Loucy (cell line): ENCODE measurements at regions not wholly inside any gene's neighbourhood (a gene's known extent, or its start where the extent isn't known, plus 50 kb on each side); places are given as distances from the start of the nearest gene placed in this dataset.

Source experiments
- H2AFZ ChIP-seq: fragments of 200-600 bp; sonication (generic); 2 replicates; pipeline ENCODE4 v1.6.0; 2016; ENCODE audit warnings: antibody characterized with exemption, mild to moderate bottlenecking, low read length, moderate library complexity
- H3F3A ChIP-seq: fragments of 200-600 bp; 2 replicates; pipeline ENCODE4 v1.6.0; 2016; ENCODE audit warnings: antibody characterized with exemption, low read depth, mild to moderate bottlenecking
- H3K27me3 ChIP-seq: fragments of 200-600 bp; sonication (generic); 2 replicates; pipeline ENCODE4 v1.6.1; 2014; ENCODE audit warnings: low read length, mild to moderate bottlenecking; ENCODE audit not compliant: insufficient read depth, poor library complexity, severe bottlenecking
- H3K36me3 ChIP-seq: fragments of 200-600 bp; sonication (generic); 2 replicates; pipeline ENCODE4 v1.6.1; 2016; ENCODE audit warnings: low read length; ENCODE audit not compliant: insufficient read depth
- H3K4me1 ChIP-seq: fragments of 200-600 bp; sonication (generic); 2 replicates; pipeline ENCODE4 v1.5.1; 2014; ENCODE audit warnings: low read length, mild to moderate bottlenecking; ENCODE audit not compliant: insufficient read depth, poor library complexity, severe bottlenecking
- H3K4me2 ChIP-seq: fragments of 200-600 bp; sonication (generic); 2 replicates; pipeline ENCODE4 v1.6.0; 2014; ENCODE audit warnings: antibody characterized with exemption, low read length, low read depth, mild to moderate bottlenecking; ENCODE audit not compliant: poor library complexity, severe bottlenecking
- H3K4me3 ChIP-seq: fragments of 200-600 bp; sonication (generic); 2 replicates; pipeline ENCODE4 v1.5.1; 2014; ENCODE audit warnings: low read length, mild to moderate bottlenecking, mixed read lengths; ENCODE audit not compliant: poor library complexity, severe bottlenecking
- H3K79me2 ChIP-seq: fragments of 200-600 bp; sonication (generic); 2 replicates; pipeline ENCODE4 v1.6.1; 2014; ENCODE audit warnings: low read length; ENCODE audit not compliant: insufficient read depth
- H3K9ac ChIP-seq: fragments of 200-600 bp; sonication (generic); 2 replicates; pipeline ENCODE4 v1.6.0; 2014; ENCODE audit warnings: mild to moderate bottlenecking, low read depth, low read length, moderate library complexity; ENCODE audit not compliant: poor library complexity, severe bottlenecking
- H3K9me2 ChIP-seq: fragments of 200-600 bp; sonication (generic); replicated peaks from 2 replicates; pipeline ENCODE4 v1.6.1; 2016; ENCODE audit warnings: low read depth, low read length, mixed read lengths
- H3K9me3 ChIP-seq: fragments of 200-600 bp; sonication (generic); 2 replicates; pipeline ENCODE4 v1.6.1; 2014; ENCODE audit warnings: mild to moderate bottlenecking, antibody characterized with exemption, low read length, low read depth; ENCODE audit not compliant: insufficient read depth
- H4K20me1 ChIP-seq: fragments of 200-600 bp; sonication (generic); 2 replicates; pipeline ENCODE4 v1.6.0; 2014; ENCODE audit warnings: antibody characterized with exemption, low read length, mild to moderate bottlenecking; ENCODE audit not compliant: insufficient read depth, poor library complexity, severe bottlenecking
- CTCF ChIP-seq: fragments of 200-600 bp; sonication (generic); conservative IDR thresholded peaks from 2 replicates; pipeline ENCODE4 v1.5.1; 2014; ENCODE audit warnings: mild to moderate bottlenecking, antibody characterized with exemption, low read length
- EZH2phosphoT487 ChIP-seq: fragments of 200-600 bp; IDR thresholded peaks from 2 replicates; pipeline ENCODE4 v1.6.1; 2018; ENCODE audit warnings: antibody characterized with exemption, mild to moderate bottlenecking, moderate library complexity, borderline replicate concordance

GRCh38 chr5:78720997-78721396 lies 72.4 kb upstream of the LHFPL2 start:
- Histone ChIP-seq H3K79me2 (no peaks in the 10 kb centered on the region), H3K36me3 (no peaks in the 10 kb centered on the region), H3K9ac (peak overlapping the region; percentile 56), H3F3A (0 out of 2 replicates have a peak, but pooled peaks cover 3% of the 10 kb centered on the region), H3K27me3 (no peaks in the 10 kb centered on the region), H3K4me3 (peak overlapping the region; percentile 63), H3K4me1 (peaks cover 45% of the 10 kb centered on the region), H3K9me3 (no peaks in the 10 kb centered on the region), H4K20me1 (no peaks in the 10 kb centered on the region), H3K9me2 (no peaks in the 10 kb centered on the region), H2AFZ (peak overlapping the region; percentile 53), H3K4me2 (peak overlapping the region; percentile 56)
- no peak for TF ChIP-seq EZH2phosphoT487
- TF ChIP-seq CTCF: no peak

GRCh38 chr5:78720227-78720985 lies 71.8 kb upstream of the LHFPL2 start:
- H3F3A ChIP-seq: 0 out of 2 replicates have a peak, but pooled peaks cover 3% of the 10 kb centered on the region
- H3K9ac ChIP-seq: peak overlapping the region; percentile 56
- H4K20me1 ChIP-seq: no peaks in the 10 kb centered on the region
- no peak for TF ChIP-seq CTCF
- no peak for TF ChIP-seq EZH2phosphoT487
- peak overlapping the region; percentile 63 for H3K4me3 ChIP-seq
- H3K9me3 ChIP-seq: no peaks in the 10 kb centered on the region
- H3K4me2 ChIP-seq: peak overlapping the region; percentile 56
- H3K79me2 ChIP-seq: no peaks in the 10 kb centered on the region
- peak overlapping the region; percentile 53 for H2AFZ ChIP-seq
- no peaks in the 10 kb centered on the region for H3K27me3 ChIP-seq
- H3K9me2 ChIP-seq: no peaks in the 10 kb centered on the region
- H3K36me3 ChIP-seq: no peaks in the 10 kb centered on the region
- peaks cover 47% of the 10 kb centered on the region for H3K4me1 ChIP-seq

- H3K4me1 ChIP-seq: peaks cover 47% of the 10 kb centered on the region
- peak overlapping the region; percentile 53; the same call in 1 of the 2 replicates for H2AFZ ChIP-seq
- H3K79me2 ChIP-seq: no peaks in the 10 kb centered on the region
- no peaks in the 10 kb centered on the region for H3K27me3 ChIP-seq
- H4K20me1 ChIP-seq: no peaks in the 10 kb centered on the region
- TF ChIP-seq CTCF (no peak), EZH2phosphoT487 (no peak)
- peak overlapping the region; percentile 56 for H3K4me2 ChIP-seq
- no peaks in the 10 kb centered on the region for H3K9me2 ChIP-seq
- H3K4me3 ChIP-seq: peak overlapping the region; percentile 63
- peak overlapping the region; percentile 56 for H3K9ac ChIP-seq
- 0 out of 2 replicates have a peak, but pooled peaks cover 3% of the 10 kb centered on the region for H3F3A ChIP-seq
- no peaks in the 10 kb centered on the region for H3K36me3 ChIP-seq
- no peaks in the 10 kb centered on the region for H3K9me3 ChIP-seq
Observed at GRCh38 chr5:78719504-78720219, 71.1 kb upstream of the LHFPL2 start.
